ENCODE measurements at regions not wholly inside any gene's neighbourhood (a gene's known extent, or its start where the extent isn't known, plus 50 kb on each side); places are given as distances from the start of the nearest gene placed in this dataset.
"Not testable (repeated sequence)": the region's sequence is repeated elsewhere in the genome, so short reads cannot be mapped to it uniquely, and the experiment has no call there.

GRCh38 chr1:120290105-120290504 is 113.8 kb upstream of the SEC22B start:
- not testable (repeated sequence) for H3K9ac ChIP-seq (ENCODE audit: low read depth, low read length); H3K9me3 ChIP-seq (ENCODE audit: control insufficient read depth, insufficient read depth, low read length); H3K4me1 ChIP-seq (ENCODE audit: insufficient read depth, low read length); H3K36me3 ChIP-seq (ENCODE audit: insufficient read depth, low read length)

GRCh38 chr1:120289601-120290074 is 113.3 kb upstream of the SEC22B start:
- H3K9me3 ChIP-seq (ENCODE audit: control insufficient read depth, insufficient read depth, low read length); H3K36me3 ChIP-seq (ENCODE audit: insufficient read depth, low read length); H3K9ac ChIP-seq (ENCODE audit: low read depth, low read length); H3K4me1 ChIP-seq (ENCODE audit: insufficient read depth, low read length): not testable (repeated sequence)

GRCh38 chr1:120288814-120289600 is 112.7 kb upstream of the SEC22B start:
- H3K36me3 ChIP-seq (ENCODE audit: insufficient read depth, low read length): not testable (repeated sequence)

GRCh38 chr1:120288167-120288566 is 111.8 kb upstream of the SEC22B start:
- H3K36me3 ChIP-seq (ENCODE audit: insufficient read depth, low read length); H3K9me3 ChIP-seq (ENCODE audit: control insufficient read depth, insufficient read depth, low read length); H3K4me1 ChIP-seq (ENCODE audit: insufficient read depth, low read length); H3K9ac ChIP-seq (ENCODE audit: low read depth, low read length): not testable (repeated sequence)

More at GRCh38 chr1:120288814-120289600, 112.7 kb upstream of the SEC22B start:
- H3K9me3 ChIP-seq (ENCODE audit: control insufficient read depth, insufficient read depth, low read length); H3K4me1 ChIP-seq (ENCODE audit: insufficient read depth, low read length); H3K9ac ChIP-seq (ENCODE audit: low read depth, low read length): not testable (repeated sequence)

GRCh38 chr1:120282744-120283464 is 106.6 kb upstream of the SEC22B start:
- not testable (repeated sequence) for H3K4me1 ChIP-seq (ENCODE audit: insufficient read depth, low read length); H3K9me3 ChIP-seq (ENCODE audit: control insufficient read depth, insufficient read depth, low read length); H3K9ac ChIP-seq (ENCODE audit: low read depth, low read length); H3K36me3 ChIP-seq (ENCODE audit: insufficient read depth, low read length)

- not testable (repeated sequence) for H3K4me1 ChIP-seq (ENCODE audit: insufficient read depth, low read length); H3K36me3 ChIP-seq (ENCODE audit: insufficient read depth, low read length); H3K9me3 ChIP-seq (ENCODE audit: control insufficient read depth, insufficient read depth, low read length); H3K9ac ChIP-seq (ENCODE audit: low read depth, low read length)
These were observed 101.9 kb upstream of the SEC22B start for GRCh38 chr1:120278259-120278610.

- not testable (repeated sequence) for H3K9me3 ChIP-seq (ENCODE audit: control insufficient read depth, insufficient read depth, low read length); H3K9ac ChIP-seq (ENCODE audit: low read depth, low read length); H3K4me1 ChIP-seq (ENCODE audit: insufficient read depth, low read length); H3K36me3 ChIP-seq (ENCODE audit: insufficient read depth, low read length)
These were observed 101.3 kb upstream of the SEC22B start for GRCh38 chr1:120277428-120278258.

- H3K36me3 ChIP-seq (ENCODE audit: insufficient read depth, low read length); H3K9me3 ChIP-seq (ENCODE audit: control insufficient read depth, insufficient read depth, low read length); H3K4me1 ChIP-seq (ENCODE audit: insufficient read depth, low read length); H3K9ac ChIP-seq (ENCODE audit: low read depth, low read length): not testable (repeated sequence)
These were observed 100.4 kb upstream of the SEC22B start for GRCh38 chr1:120276710-120277109.

GRCh38 chr1:120274438-120274837 is 98.1 kb upstream of the SEC22B start:
- H3K36me3 ChIP-seq (ENCODE audit: insufficient read depth, low read length); H3K9me3 ChIP-seq (ENCODE audit: control insufficient read depth, insufficient read depth, low read length); H3K9ac ChIP-seq (ENCODE audit: low read depth, low read length); H3K4me1 ChIP-seq (ENCODE audit: insufficient read depth, low read length): not testable (repeated sequence)

- not testable (repeated sequence) for H3K9me3 ChIP-seq (ENCODE audit: control insufficient read depth, insufficient read depth, low read length); H3K36me3 ChIP-seq (ENCODE audit: insufficient read depth, low read length); H3K9ac ChIP-seq (ENCODE audit: low read depth, low read length); H3K4me1 ChIP-seq (ENCODE audit: insufficient read depth, low read length)
These were observed 97.0 kb upstream of the SEC22B start for GRCh38 chr1:120273363-120273762.

- not testable (repeated sequence) for H3K4me1 ChIP-seq (ENCODE audit: insufficient read depth, low read length); H3K9ac ChIP-seq (ENCODE audit: low read depth, low read length); H3K9me3 ChIP-seq (ENCODE audit: control insufficient read depth, insufficient read depth, low read length); H3K36me3 ChIP-seq (ENCODE audit: insufficient read depth, low read length)
These were observed 95.9 kb upstream of the SEC22B start for GRCh38 chr1:120272242-120272641.

GRCh38 chr1:120271561-120272221 is 95.4 kb upstream of the SEC22B start:
- not testable (repeated sequence) for H3K4me1 ChIP-seq (ENCODE audit: insufficient read depth, low read length); H3K9ac ChIP-seq (ENCODE audit: low read depth, low read length); H3K36me3 ChIP-seq (ENCODE audit: insufficient read depth, low read length); H3K9me3 ChIP-seq (ENCODE audit: control insufficient read depth, insufficient read depth, low read length)

GRCh38 chr1:120267894-120268551 is 91.7 kb upstream of the SEC22B start:
- not testable (repeated sequence) for H3K9me3 ChIP-seq (ENCODE audit: control insufficient read depth, insufficient read depth, low read length); H3K36me3 ChIP-seq (ENCODE audit: insufficient read depth, low read length)

GRCh38 chr1:120264564-120264963 is 88.2 kb upstream of the SEC22B start:
- H3K4me1 ChIP-seq (ENCODE audit: insufficient read depth, low read length); H3K9me3 ChIP-seq (ENCODE audit: control insufficient read depth, insufficient read depth, low read length); H3K36me3 ChIP-seq (ENCODE audit: insufficient read depth, low read length); H3K9ac ChIP-seq (ENCODE audit: low read depth, low read length): not testable (repeated sequence)

More at GRCh38 chr1:120267894-120268551, 91.7 kb upstream of the SEC22B start:
- not testable (repeated sequence) for H3K4me1 ChIP-seq (ENCODE audit: insufficient read depth, low read length); H3K9ac ChIP-seq (ENCODE audit: low read depth, low read length)

All from ES-I3 (cell line).